Effector memory CD8-positive, alpha-beta T cell (primary cell): ENCODE measurements at regions not wholly inside any gene's neighbourhood (a gene's known extent, or its start where the extent isn't known, plus 50 kb on each side); places are given as distances from the start of the nearest gene placed in this dataset.
"Not testable (repeated sequence)": the region's sequence is repeated elsewhere in the genome, so short reads cannot be mapped to it uniquely, and the experiment has no call there.

Source experiments
- ATAC-seq: fragments of 150-1000 bp; cut with Tn5 transposase; replicated peaks from 2 replicates; pipeline ENCODE4 v1.10.0; 2021; ENCODE audit warnings: mild to moderate bottlenecking, moderate library complexity
- DNase-seq, 3 experiments: peaks; one replicate each; pipeline ENCODE4 v3.0.0; 2021
- H3K27ac Mint-ChIP-seq, 2 donors: one replicate each; pipeline ENCODE4 v1.8.0; 2022; ENCODE audit warnings: mild to moderate bottlenecking in 2 of 2, mixed read lengths in 2 of 2, moderate library complexity in 2 of 2
- H3K27me3 Mint-ChIP-seq, 2 donors: one replicate each; pipeline ENCODE4 v1.8.0; 2022; ENCODE audit warnings: mixed read lengths in 2 of 2
- H3K36me3 Mint-ChIP-seq: one replicate; pipeline ENCODE4 v1.8.0; 2022; ENCODE audit warnings: mild to moderate bottlenecking, moderate library complexity, mixed read lengths; ENCODE audit not compliant: insufficient read depth
- H3K4me1 Mint-ChIP-seq, 2 donors: one replicate each; pipeline ENCODE4 v1.8.0; 2022; ENCODE audit warnings: low read depth in 2 of 2, mixed read lengths in 2 of 2
- H3K4me3 Mint-ChIP-seq, 2 donors: one replicate each; pipeline ENCODE4 v1.8.0; 2022; ENCODE audit warnings: mild to moderate bottlenecking in 2 of 2, mixed read lengths in 2 of 2, moderate library complexity in 2 of 2
- H3K9me3 Mint-ChIP-seq, 2 donors: one replicate each; pipeline ENCODE4 v1.8.0; 2022; ENCODE audit warnings: mixed read lengths in 2 of 2

DNA sequence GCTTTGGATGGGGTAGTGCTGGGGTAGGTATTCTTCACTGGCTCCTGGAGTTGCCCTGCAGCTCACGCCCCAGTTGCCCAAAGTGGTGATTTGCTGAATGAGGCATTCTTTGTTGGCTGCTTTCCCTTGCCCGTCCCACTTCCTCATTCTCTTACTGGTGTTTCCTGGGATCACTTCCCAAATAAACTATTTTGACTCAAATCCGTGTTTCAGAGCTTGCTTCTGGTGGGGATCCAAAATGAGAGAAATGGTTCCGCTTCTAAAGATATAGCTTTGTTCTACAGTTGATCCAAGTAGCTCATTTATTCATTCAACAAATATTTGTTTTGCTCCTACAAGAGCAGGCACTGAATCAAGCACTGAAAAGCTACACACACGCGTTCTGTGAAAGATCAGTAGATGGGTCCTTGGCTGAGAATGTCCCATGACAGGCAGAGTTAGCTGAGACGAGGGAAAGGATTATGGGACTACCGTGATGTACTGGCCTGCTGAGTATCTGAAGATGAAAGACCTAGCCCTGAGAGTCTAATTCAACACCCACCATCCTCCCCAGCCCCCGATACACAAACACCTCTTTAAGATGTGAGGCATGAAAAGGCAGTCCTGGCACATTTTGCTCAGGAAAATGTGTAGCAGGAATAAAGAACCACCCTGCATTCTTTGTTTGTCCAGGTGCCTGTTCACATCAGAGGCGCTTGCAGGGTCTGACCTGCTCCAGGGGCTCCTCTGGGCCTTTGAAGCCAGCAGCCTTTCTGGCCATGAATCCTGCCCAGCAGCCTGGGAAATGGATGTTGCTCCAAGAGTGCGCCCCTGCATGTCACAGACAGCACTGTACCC, 143.1 kb upstream of the RANBP3L start:
- DNase-seq (no peak), ATAC-seq (no peak)
- no peak overlapping the region for H3K4me3 Mint-ChIP-seq
- no peaks in the 10 kb centered on the region for H3K9me3 Mint-ChIP-seq
- H3K27me3 Mint-ChIP-seq: peaks cover 24 to 29% of the 10 kb centered on the region in 2 donors
- no peaks in the 10 kb centered on the region for H3K4me1 Mint-ChIP-seq
- H3K27ac Mint-ChIP-seq: no peak overlapping the region
- no peaks in the 10 kb centered on the region for H3K36me3 Mint-ChIP-seq

DNA sequence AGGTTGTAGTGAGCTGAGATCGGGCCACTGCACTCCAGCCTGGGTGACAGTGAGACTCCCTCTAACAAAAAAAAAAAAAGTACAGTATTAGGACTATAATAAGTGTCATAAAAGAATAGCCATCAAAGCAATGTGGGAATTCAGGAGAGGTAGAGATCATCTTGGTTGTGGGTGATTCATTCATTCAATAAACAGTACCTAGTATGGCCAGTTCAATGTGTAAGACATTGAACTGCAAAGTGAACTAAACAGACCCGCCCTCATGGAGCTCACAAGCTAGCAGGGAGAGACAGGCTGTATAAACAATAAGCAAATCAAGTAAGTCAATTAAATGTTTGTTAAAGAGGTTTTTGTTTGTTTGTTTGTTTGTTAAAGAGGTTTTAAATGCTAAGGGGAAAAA, 146.1 kb upstream of the RANBP3L start:
- Mint-ChIP-seq H3K4me1 (no peaks in the 10 kb centered on the region), H3K27me3 (peaks cover 18 to 23% of the 10 kb centered on the region in 2 donors), H3K27ac (no peak overlapping the region), H3K9me3 (no peaks in the 10 kb centered on the region), H3K36me3 (no peaks in the 10 kb centered on the region), H3K4me3 (no peak overlapping the region)
- DNase-seq (no peak), ATAC-seq (no peak)

DNA sequence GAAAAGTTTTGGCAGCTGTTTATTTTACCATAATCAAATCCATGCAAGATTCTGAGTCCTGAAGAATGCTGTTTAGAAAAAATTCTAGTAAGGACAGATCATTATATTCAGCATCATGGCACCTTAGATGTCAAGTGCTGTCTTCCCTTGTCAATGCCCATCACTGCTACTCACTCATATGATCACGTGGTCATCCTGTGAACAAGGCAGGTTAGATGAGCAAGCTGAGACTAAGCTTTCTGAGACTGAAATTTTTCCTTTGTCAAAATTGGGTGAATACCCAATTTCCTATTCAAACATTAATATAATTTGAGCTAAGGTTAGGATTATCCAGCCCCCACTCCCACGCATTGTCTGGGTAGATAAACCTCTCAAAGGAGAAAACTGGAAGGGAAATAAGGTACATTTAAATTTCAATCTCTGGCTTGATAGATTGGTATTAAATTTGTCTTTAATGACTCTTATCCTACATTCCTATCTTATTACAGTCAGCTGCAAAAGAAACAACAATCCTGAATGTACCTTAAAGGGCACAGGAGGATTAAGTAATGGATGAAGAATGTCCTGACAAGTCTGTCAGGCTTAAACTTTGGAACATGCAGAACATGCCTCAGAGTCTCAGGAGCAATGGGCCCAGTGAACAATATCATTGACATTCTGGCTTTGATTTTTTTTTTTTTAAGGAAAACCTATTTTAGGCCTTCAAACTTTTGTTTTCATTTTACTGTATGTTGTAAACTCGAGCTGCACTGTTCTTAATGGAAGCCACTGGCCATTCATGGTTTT, 148.7 kb upstream of the RANBP3L start:
- Mint-ChIP-seq H3K27ac (no peak overlapping the region), H3K4me1 (no peaks in the 10 kb centered on the region), H3K36me3 (no peaks in the 10 kb centered on the region), H3K9me3 (no peaks in the 10 kb centered on the region), H3K4me3 (no peak overlapping the region), H3K27me3 (peaks cover 8 to 9% of the 10 kb centered on the region in 2 donors)
- DNase-seq: no peak
- ATAC-seq: no peak

DNA sequence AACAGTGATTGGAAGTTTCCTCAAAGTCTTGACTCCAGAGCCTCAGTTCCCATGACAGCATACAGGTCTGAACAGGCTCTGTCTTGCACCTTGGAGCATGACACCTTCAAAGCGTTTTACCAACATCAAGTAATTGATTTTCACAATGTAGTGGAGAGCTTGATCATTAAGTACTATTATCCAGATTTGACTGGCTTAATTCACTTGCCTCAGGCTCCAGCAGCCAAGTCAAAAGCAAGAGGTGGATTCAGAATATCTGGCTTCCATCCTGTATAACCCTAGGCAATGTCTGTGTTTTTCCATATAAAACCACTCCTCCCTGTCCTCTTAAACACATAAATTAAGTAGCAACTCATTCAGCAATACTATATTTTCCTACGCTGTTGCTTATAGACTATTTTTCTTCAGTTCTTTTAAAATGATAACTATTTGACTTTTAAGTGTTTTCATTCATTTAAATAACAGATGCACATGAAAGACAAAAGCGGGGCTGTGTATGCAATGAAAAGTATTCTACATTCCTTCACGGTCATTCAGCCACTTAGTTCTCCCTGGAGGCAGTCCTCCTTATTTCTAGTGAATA, 150.8 kb upstream of the RANBP3L start:
- Mint-ChIP-seq H3K9me3 (no peaks in the 10 kb centered on the region), H3K4me1 (no peaks in the 10 kb centered on the region), H3K27ac (no peak overlapping the region), H3K4me3 (no peak overlapping the region), H3K36me3 (no peaks in the 10 kb centered on the region), H3K27me3 (peaks cover 9 to 14% of the 10 kb centered on the region in 2 donors)
- DNase-seq (no peak), ATAC-seq (no peak)

DNA sequence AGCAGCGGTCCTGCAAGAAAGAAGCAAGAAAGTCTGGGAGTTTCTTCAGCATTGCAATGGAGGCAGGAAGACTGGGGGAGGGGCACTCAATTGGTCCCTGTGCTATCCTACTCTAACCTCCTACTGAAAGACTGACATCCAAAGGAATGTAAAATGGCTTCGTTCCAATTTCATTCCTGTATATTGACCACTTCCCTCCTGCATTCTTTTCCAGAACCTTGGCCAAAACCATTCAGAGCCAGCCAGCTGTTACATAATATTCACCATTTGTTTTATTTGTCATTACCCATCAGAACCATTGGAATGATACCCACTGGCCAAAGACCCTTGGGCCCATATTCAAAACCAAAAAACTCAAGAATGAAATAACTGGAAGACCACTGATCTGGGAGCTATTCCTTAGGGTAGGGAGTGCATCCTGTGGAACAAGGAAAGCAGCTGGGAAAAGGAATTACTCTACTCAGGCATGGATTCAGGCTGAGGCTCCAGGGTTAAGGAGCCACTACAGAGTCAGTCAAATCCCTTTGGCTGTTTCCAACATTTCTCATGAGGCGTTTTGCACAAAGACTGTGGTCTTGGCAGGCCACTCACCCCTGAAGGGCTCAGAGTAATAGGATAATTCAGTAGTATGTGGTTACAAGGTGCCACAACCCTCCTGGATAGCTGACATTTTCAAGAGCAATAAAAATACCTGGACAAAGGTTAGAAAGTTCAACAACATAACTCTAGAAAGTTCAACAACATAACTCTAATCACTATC, 148.7 kb upstream of the SLC1A3 start:
- DNase-seq: no peak
- H3K36me3 Mint-ChIP-seq: no peaks in the 10 kb centered on the region

DNA sequence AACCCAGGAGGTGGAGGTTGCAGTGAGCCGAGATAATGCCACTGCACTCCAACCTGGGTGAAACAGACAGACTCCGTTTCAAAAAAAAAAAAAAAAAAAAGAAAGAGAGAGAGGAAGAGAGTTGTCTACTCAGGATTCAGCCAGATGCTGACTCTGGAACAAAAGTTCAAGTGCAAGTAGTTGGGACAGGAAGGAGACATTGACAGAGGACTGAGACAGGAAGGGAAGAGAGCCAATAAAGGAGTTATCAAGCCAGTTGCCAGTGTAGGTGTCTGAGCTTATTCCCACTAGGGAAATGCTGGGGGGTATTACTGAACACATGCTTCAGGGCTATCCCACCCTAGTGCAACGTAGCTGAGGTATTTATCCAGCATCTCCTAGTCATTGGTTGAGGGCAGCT, 147.7 kb upstream of the SLC1A3 start:
- Mint-ChIP-seq H3K4me3 (no peak overlapping the region), H3K27me3 (peaks cover 9 to 25% of the 10 kb centered on the region in 2 donors), H3K9me3 (no peaks in the 10 kb centered on the region), H3K4me1 (no peaks in the 10 kb centered on the region), H3K36me3 (no peaks in the 10 kb centered on the region), H3K27ac (no peak overlapping the region)
- DNase-seq (no peak), ATAC-seq (no peak)

More for the DNA sequence above, 148.7 kb upstream of the SLC1A3 start:
- Mint-ChIP-seq H3K4me3 (no peak overlapping the region), H3K27ac (no peak overlapping the region), H3K27me3 (peaks cover 9 to 23% of the 10 kb centered on the region in 2 donors), H3K4me1 (no peaks in the 10 kb centered on the region), H3K9me3 (no peaks in the 10 kb centered on the region)
- ATAC-seq: no peak

DNA sequence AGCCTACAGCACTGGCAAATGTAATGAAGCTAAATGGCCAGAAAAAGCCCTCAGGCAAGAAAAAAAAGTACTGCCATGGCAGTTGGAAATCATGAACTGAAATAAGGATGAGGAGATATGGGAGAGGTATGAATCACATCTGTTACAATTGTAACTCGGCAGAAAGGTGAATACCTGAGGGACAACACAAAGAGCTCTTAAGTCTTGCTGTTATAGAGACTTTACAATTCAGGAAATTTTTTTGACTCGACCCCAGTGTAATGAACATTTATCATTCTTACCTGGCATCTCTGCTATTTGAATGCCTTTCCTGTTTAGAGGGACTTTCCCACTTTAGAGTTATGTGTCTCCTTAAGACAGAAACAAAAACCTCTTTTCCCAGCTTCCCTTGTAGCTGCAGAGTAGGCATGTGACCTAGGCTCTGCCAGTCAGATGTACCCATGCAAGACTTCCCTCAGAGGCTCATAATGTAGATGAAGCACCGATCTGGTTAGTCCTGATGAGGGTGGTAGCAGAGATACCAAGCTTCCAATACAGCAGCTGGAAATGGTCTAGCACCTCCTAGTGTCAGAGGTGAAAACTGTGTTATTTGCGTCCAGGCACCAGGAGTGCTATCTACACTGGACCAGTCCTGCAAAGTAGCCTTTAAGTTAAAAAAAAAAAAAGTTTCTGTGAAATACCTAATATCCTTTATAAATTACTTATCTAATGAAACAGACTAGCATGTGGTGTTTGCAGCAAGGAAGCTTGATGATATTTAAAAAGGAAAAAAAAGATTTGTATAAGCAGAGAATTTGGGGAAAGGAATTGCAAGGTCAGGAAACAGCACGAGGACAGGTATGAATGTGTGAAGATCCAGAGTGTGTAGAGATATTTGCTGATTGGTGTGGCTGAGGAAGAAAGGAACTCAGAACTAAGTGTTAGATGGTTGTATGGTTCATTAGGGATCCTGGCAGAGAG, 146.9 kb upstream of the SLC1A3 start:
- peaks cover 8 to 24% of the 10 kb centered on the region in 2 donors for H3K27me3 Mint-ChIP-seq
- DNase-seq (no peak), ATAC-seq (no peak)
- H3K9me3 Mint-ChIP-seq: no peaks in the 10 kb centered on the region
- H3K4me3 Mint-ChIP-seq: no peak overlapping the region
- no peak overlapping the region for H3K27ac Mint-ChIP-seq
- no peaks in the 10 kb centered on the region for H3K36me3 Mint-ChIP-seq
- no peaks in the 10 kb centered on the region for H3K4me1 Mint-ChIP-seq

DNA sequence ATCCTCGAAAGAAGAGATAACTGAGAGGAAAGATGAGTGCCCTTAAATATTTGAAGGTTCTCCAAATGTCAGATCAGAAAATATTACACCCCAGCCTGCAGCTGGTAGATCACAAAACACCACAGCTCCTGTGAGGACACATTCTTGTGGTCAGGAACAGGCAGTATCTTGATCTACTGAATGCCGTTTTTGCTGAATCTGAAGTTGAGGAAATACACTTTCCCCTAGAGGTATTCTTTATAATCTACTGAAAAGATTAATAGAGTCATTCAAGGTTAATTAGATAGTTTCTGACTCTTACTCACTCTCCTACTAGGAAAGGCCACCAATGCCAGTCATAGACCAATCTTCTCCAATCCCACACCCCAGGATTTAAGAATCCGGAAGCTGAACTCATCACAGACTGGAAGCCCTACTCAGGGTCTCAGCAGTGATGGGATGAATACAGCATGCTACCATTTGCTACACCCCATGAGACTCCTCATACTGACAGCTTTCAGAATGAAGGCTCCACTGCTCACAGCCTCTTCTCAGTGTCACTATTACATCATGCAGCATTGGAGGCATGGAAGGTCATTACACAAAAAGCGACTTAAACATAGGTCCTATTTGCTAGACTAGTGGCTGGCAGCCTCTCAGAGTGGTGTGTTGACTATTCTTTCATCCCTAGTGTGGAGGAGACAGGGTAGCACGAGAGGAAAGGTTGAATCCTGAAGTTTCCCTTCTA, 143.9 kb upstream of the SLC1A3 start:
- Mint-ChIP-seq H3K36me3 (no peaks in the 10 kb centered on the region), H3K9me3 (no peaks in the 10 kb centered on the region), H3K27ac (no peak overlapping the region), H3K4me3 (no peak overlapping the region), H3K27me3 (peaks cover 17 to 27% of the 10 kb centered on the region in 2 donors), H3K4me1 (no peaks in the 10 kb centered on the region)
- DNase-seq: no peak
- no peak for ATAC-seq

DNA sequence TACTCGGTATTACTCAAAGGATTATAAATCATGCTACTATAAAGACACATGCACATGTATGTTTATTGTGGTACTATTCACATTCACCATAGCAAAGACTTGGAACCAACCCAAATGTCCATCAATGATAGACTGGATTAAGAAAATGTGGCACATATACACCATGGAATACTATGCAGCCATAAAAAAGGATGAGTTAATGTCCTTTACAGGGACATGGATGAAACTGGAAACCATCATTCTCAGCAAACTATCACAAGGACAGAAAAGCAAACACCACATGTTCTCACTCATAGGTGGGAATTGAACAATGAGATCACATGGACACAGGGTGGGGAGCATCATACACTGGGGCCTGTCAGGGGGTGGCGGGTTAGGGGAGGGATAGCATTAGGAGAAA, 130.5 kb upstream of the SLC1A3 start:
- not testable (repeated sequence) for H3K4me3 Mint-ChIP-seq, ATAC-seq, H3K4me1 Mint-ChIP-seq, H3K9me3 Mint-ChIP-seq, H3K27me3 Mint-ChIP-seq, H3K27ac Mint-ChIP-seq, H3K36me3 Mint-ChIP-seq, DNase-seq

DNA sequence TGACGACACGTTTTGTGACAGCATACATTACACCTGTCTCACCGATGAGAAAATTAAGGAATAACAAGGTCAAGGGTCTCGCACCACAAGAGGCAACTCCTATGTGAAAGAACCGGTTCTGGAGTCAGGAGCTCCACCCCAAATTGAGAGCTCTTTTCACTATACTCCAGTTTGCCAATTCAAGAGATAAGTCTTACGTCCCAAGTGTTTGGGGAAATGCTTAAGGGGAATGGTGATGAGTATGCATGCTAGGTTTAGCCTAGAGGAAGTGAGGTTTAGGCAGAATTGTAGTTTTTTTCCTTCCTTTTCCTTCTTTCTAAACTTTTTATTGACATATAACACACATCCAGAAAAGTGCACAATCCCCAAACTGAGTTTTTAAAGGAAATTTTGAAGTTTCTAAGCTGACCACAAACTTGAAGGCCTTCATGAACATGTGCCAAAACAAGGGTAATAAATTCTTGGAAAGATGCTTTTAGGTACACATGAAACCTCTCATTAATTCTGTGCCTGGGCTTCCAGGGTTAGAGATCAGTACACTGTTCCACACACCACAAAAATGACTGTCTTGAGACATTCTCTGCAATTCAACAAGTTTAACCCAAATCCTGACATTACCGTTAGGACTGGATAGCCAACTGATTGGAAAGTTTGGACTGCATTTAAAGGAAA, 127.6 kb upstream of the SLC1A3 start:
- H3K4me1 Mint-ChIP-seq: no peaks in the 10 kb centered on the region
- no peak for DNase-seq

DNA sequence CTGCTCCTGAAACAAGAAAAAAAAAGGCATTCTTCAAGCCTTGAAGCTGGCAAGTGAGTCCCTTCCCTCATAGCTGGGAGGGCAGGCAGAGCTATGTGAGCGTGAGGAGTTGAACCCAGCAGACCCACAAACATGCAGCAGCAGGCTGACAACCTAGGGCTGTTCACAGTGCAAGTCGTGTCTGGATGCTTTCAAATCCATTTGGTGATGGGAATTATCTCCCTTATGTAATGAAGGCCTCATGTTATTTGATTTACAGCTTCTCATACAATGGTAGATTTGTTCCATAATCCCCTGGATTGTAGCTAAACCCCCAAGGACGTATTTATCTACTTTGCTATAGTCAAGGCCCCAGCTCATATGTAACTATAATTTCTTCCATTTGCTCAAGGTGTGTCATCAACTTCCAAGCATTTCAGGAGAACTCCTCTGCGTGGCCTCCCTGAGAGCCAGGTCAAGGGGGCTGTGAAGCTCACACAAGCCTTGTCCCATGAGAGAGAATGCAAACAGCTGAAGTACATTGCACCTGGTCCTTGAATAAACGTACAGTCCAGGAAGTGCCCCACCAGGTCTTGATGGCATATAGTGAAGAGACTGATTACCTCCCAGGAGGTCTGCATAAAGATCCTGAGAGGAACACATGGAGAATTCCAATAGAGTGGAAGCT, 124.8 kb upstream of the SLC1A3 start:
- no peak for DNase-seq
- no peak for ATAC-seq
- H3K27me3 Mint-ChIP-seq: peaks cover 0 to 5% of the 10 kb centered on the region in 2 donors
- H3K36me3 Mint-ChIP-seq: no peaks in the 10 kb centered on the region
- H3K9me3 Mint-ChIP-seq: no peaks in the 10 kb centered on the region
- H3K4me1 Mint-ChIP-seq: no peaks in the 10 kb centered on the region
- H3K4me3 Mint-ChIP-seq: no peak overlapping the region
- H3K27ac Mint-ChIP-seq: no peak overlapping the region

More for the DNA sequence above, 127.6 kb upstream of the SLC1A3 start:
- Mint-ChIP-seq H3K27me3 (no peaks in the 10 kb centered on the region), H3K27ac (no peak overlapping the region), H3K4me3 (no peak overlapping the region), H3K9me3 (no peaks in the 10 kb centered on the region), H3K36me3 (no peaks in the 10 kb centered on the region)
- ATAC-seq: no peak
